K562 (cell line): ENCODE measurements at regions not wholly inside any gene's neighbourhood (a gene's known extent, or its start where the extent isn't known, plus 50 kb on each side); places are given as distances from the start of the nearest gene placed in this dataset.

Experiments
- CTCF ChIP-seq, 3 experiments: IDR thresholded peaks in 2 of 3; conservative IDR thresholded peaks in 1 of 3; 2 replicates each; pipeline ENCODE4 v1.5.1; 2011 to 2012; ENCODE audit warnings: low read length in 3 of 3, mild to moderate bottlenecking in 3 of 3, control low read depth in 2 of 3, improper control_type of control experiment in 1 of 3, inconsistent platforms in 1 of 3, low read depth in 1 of 3, mixed read lengths in 1 of 3, moderate library complexity in 1 of 3; ENCODE audit not compliant: insufficient read depth in 2 of 3
- FOXJ3 ChIP-seq: sonication (generic); formaldehyde crosslinking; IDR thresholded peaks from 2 replicates; pipeline ENCODE4 v1.4.0; 2020; ENCODE audit warnings: mild to moderate bottlenecking, missing genetic modification reagents
- KLF6 ChIP-seq: fragments of 250-450 bp; sonication (Bioruptor Pico); IDR thresholded peaks from 2 replicates; pipeline ENCODE4 v1.4.0; 2020; ENCODE audit warnings: mild to moderate bottlenecking, moderate library complexity, borderline replicate concordance

GRCh38 chr5:3954633-3955032 lies 359.0 kb downstream of the IRX1 start:
- TF ChIP-seq KLF6 (CRISPR knock-in tag) (no peak), CTCF (IDR thresholded peaks at IDR 0.05 in 2 of 3, conservative IDR thresholded peaks at IDR 0.05 in 1 of 3; ENCODE audit: insufficient read depth in 2 of 3, low read depth in 1 of 3, low read length in 3 of 3) (no peak), FOXJ3 (no peak)
